22Rv1 (cell line): ENCODE measurements at regions not wholly inside any gene's neighbourhood (a gene's known extent, or its start where the extent isn't known, plus 50 kb on each side); places are given as distances from the start of the nearest gene placed in this dataset.

Source experiments
- ZFX ChIP-seq: fragments of 450-650 bp; IDR thresholded peaks from 2 replicates; pipeline ENCODE4 v1.6.1; 2017; ENCODE audit warnings: antibody characterized with exemption, borderline replicate concordance
- TF ChIP-seq, protein P1 (sequence below): fragments of 450-650 bp; IDR thresholded peaks from 2 replicates; pipeline ENCODE4 v1.5.1; 2017; ENCODE audit warnings: mild to moderate bottlenecking

DNA sequence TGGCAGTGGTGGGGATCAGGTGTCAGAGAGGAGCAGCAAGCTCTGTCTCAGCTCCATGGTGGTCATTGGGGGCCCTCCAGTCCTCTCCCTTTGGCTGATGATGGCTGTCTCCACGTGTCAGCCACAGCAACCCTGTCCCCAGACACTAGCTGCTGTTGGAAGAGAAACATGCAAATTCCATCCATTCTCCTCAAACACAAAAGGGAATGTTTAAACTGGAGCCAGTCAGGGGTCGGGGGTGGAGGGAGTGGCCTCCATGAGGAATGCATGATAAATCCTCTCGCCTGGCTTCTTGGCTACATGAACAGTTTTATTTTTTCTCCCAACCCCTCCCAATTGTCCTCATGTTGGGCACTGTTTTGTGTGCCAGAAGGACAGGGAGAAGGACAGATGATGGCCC is 86.4 kb downstream of the EDN3 start:
- TF ChIP-seq, protein P1, sequence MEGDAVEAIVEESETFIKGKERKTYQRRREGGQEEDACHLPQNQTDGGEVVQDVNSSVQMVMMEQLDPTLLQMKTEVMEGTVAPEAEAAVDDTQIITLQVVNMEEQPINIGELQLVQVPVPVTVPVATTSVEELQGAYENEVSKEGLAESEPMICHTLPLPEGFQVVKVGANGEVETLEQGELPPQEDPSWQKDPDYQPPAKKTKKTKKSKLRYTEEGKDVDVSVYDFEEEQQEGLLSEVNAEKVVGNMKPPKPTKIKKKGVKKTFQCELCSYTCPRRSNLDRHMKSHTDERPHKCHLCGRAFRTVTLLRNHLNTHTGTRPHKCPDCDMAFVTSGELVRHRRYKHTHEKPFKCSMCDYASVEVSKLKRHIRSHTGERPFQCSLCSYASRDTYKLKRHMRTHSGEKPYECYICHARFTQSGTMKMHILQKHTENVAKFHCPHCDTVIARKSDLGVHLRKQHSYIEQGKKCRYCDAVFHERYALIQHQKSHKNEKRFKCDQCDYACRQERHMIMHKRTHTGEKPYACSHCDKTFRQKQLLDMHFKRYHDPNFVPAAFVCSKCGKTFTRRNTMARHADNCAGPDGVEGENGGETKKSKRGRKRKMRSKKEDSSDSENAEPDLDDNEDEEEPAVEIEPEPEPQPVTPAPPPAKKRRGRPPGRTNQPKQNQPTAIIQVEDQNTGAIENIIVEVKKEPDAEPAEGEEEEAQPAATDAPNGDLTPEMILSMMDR, result no peak
- TF ChIP-seq ZFX, result no peak
